ENCODE measurements at regions not wholly inside any gene's neighbourhood (a gene's known extent, or its start where the extent isn't known, plus 50 kb on each side); places are given as distances from the start of the nearest gene placed in this dataset.

- TF ChIP-seq POLR2AphosphoS5 (IDR thresholded peaks at IDR 0.05; ENCODE audit: low read depth, low read length) (no peak), POU2F2 (IDR thresholded peaks at IDR 0.05; ENCODE audit: low read depth, low read length) (no peak), POLR2A (IDR thresholded peaks at IDR 0.05; ENCODE audit: low read depth, low read length) (no peak), TAF1 (IDR thresholded peaks at IDR 0.05; ENCODE audit: low read depth, low read length) (no peak)
Observed at GRCh38 chr1:4275083-4275482, 375.0 kb upstream of the C1orf174 start.
